Skeletal muscle satellite cell (primary cell): ENCODE measurements at regions not wholly inside any gene's neighbourhood (a gene's known extent, or its start where the extent isn't known, plus 50 kb on each side); places are given as distances from the start of the nearest gene placed in this dataset.
"Not testable (repeated sequence)": the region's sequence is repeated elsewhere in the genome, so short reads cannot be mapped to it uniquely, and the experiment has no call there.

Experiments used
- H3K27me3 ChIP-seq: 2 replicates; pipeline ENCODE4 v1.7.0; 2013; ENCODE audit warnings: low read length; ENCODE audit not compliant: control insufficient read depth, insufficient read depth
- H3K36me3 ChIP-seq: 2 replicates; pipeline ENCODE4 v1.7.0; 2013; ENCODE audit warnings: mild to moderate bottlenecking, control low read depth, low read length; ENCODE audit not compliant: insufficient read depth
- H3K4me1 ChIP-seq: 2 replicates; pipeline ENCODE4 v1.7.0; 2013; ENCODE audit warnings: low read length; ENCODE audit not compliant: control insufficient read depth, insufficient read depth
- H3K4me2 ChIP-seq: 2 replicates; pipeline ENCODE4 v1.7.0; 2013; ENCODE audit warnings: mild to moderate bottlenecking, low read length
- H3K4me3 ChIP-seq: 2 replicates; pipeline ENCODE4 v1.7.0; 2013; ENCODE audit warnings: low read length
- H3K9ac ChIP-seq: 2 replicates; pipeline ENCODE4 v1.7.0; 2013; ENCODE audit warnings: mild to moderate bottlenecking, low read depth, low read length, moderate library complexity
- H3K9me3 ChIP-seq: replicated peaks from 2 replicates; pipeline ENCODE4 v1.7.0; 2013; ENCODE audit warnings: mild to moderate bottlenecking, control low read depth, low read length

- Histone ChIP-seq H3K9ac (no peak overlapping the region), H3K27me3 (no peaks in the 10 kb centered on the region), H3K4me3 (no peak overlapping the region), H3K9me3 (no peaks in the 10 kb centered on the region), H3K36me3 (no peaks in the 10 kb centered on the region), H3K4me2 (no peak overlapping the region), H3K4me1 (no peaks in the 10 kb centered on the region)
These were observed 416.6 kb downstream of the DSC3 start for GRCh38 chr18:30625961-30626360.

- Histone ChIP-seq H3K4me3 (no peak overlapping the region), H3K9me3 (no peaks in the 10 kb centered on the region), H3K4me1 (no peaks in the 10 kb centered on the region), H3K4me2 (no peak overlapping the region), H3K36me3 (no peaks in the 10 kb centered on the region), H3K9ac (no peak overlapping the region), H3K27me3 (no peaks in the 10 kb centered on the region)
These were observed 419.0 kb downstream of the DSC3 start for GRCh38 chr18:30623401-30624065.

- Histone ChIP-seq H3K36me3 (no peaks in the 10 kb centered on the region), H3K4me3 (no peak overlapping the region)
These were observed 419.9 kb downstream of the DSC3 start for GRCh38 chr18:30622635-30623034.

GRCh38 chr18:30622104-30622503, 420.4 kb downstream of the DSC3 start:
- Histone ChIP-seq H3K36me3 (no peaks in the 10 kb centered on the region), H3K4me1 (no peaks in the 10 kb centered on the region)

More at GRCh38 chr18:30622635-30623034, 419.9 kb downstream of the DSC3 start:
- Histone ChIP-seq H3K27me3 (no peaks in the 10 kb centered on the region), H3K9ac (no peak overlapping the region), H3K9me3 (no peaks in the 10 kb centered on the region), H3K4me2 (no peak overlapping the region), H3K4me1 (no peaks in the 10 kb centered on the region)

GRCh38 chr18:30618567-30618966, 424.0 kb downstream of the DSC3 start:
- Histone ChIP-seq H3K4me3 (no peak overlapping the region), H3K4me2 (no peak overlapping the region), H3K9ac (no peak overlapping the region), H3K9me3 (no peaks in the 10 kb centered on the region), H3K4me1 (no peaks in the 10 kb centered on the region), H3K27me3 (no peaks in the 10 kb centered on the region), H3K36me3 (no peaks in the 10 kb centered on the region)

More at GRCh38 chr18:30622104-30622503, 420.4 kb downstream of the DSC3 start:
- H3K27me3 ChIP-seq: no peaks in the 10 kb centered on the region
- no peak overlapping the region for H3K4me3 ChIP-seq
- H3K4me2 ChIP-seq: no peak overlapping the region
- H3K9ac ChIP-seq: no peak overlapping the region
- no peaks in the 10 kb centered on the region for H3K9me3 ChIP-seq

GRCh38 chr18:30616414-30616813, 426.1 kb downstream of the DSC3 start:
- H3K27me3 ChIP-seq: no peaks in the 10 kb centered on the region
- no peaks in the 10 kb centered on the region for H3K4me1 ChIP-seq
- H3K9ac ChIP-seq: no peak overlapping the region
- no peaks in the 10 kb centered on the region for H3K36me3 ChIP-seq
- H3K4me3 ChIP-seq: no peak overlapping the region
- H3K9me3 ChIP-seq: peaks cover 3% of the 10 kb centered on the region
- H3K4me2 ChIP-seq: no peak overlapping the region

- H3K4me1 ChIP-seq: no peaks in the 10 kb centered on the region
- no peak overlapping the region for H3K9ac ChIP-seq
- H3K4me2 ChIP-seq: no peak overlapping the region
- no peaks in the 10 kb centered on the region for H3K36me3 ChIP-seq
- H3K27me3 ChIP-seq: no peaks in the 10 kb centered on the region
- H3K9me3 ChIP-seq: peaks cover 3% of the 10 kb centered on the region
- no peak overlapping the region for H3K4me3 ChIP-seq
These were observed 429.1 kb downstream of the DSC3 start for GRCh38 chr18:30613467-30613801.

GRCh38 chr18:30601541-30601940, 441.0 kb downstream of the DSC3 start:
- no peaks in the 10 kb centered on the region for H3K27me3 ChIP-seq
- H3K36me3 ChIP-seq: no peaks in the 10 kb centered on the region
- no peak overlapping the region for H3K4me3 ChIP-seq
- H3K4me2 ChIP-seq: no peak overlapping the region
- no peak overlapping the region for H3K9ac ChIP-seq
- H3K4me1 ChIP-seq: no peaks in the 10 kb centered on the region
- peaks cover 4% of the 10 kb centered on the region for H3K9me3 ChIP-seq

- Histone ChIP-seq H3K27me3 (no peaks in the 10 kb centered on the region), H3K9me3 (peaks cover 4% of the 10 kb centered on the region), H3K4me3 (no peak overlapping the region), H3K36me3 (no peaks in the 10 kb centered on the region), H3K4me1 (no peaks in the 10 kb centered on the region), H3K9ac (no peak overlapping the region), H3K4me2 (no peak overlapping the region)
These were observed 445.3 kb downstream of the DSC3 start for GRCh38 chr18:30597202-30597601.

- Histone ChIP-seq H3K4me3 (no peak overlapping the region), H3K4me2 (no peak overlapping the region), H3K36me3 (no peaks in the 10 kb centered on the region), H3K4me1 (no peaks in the 10 kb centered on the region), H3K27me3 (no peaks in the 10 kb centered on the region), H3K9me3 (peaks cover 4% of the 10 kb centered on the region), H3K9ac (no peak overlapping the region)
These were observed 445.9 kb downstream of the DSC3 start for GRCh38 chr18:30596635-30597034.

GRCh38 chr18:30595942-30596341, 446.6 kb downstream of the DSC3 start:
- Histone ChIP-seq H3K4me1 (no peaks in the 10 kb centered on the region), H3K27me3 (no peaks in the 10 kb centered on the region), H3K4me2 (no peak overlapping the region), H3K9me3 (peaks cover 4% of the 10 kb centered on the region), H3K9ac (no peak overlapping the region), H3K36me3 (no peaks in the 10 kb centered on the region), H3K4me3 (no peak overlapping the region)

GRCh38 chr18:30594911-30595310, 447.6 kb downstream of the DSC3 start:
- not testable (repeated sequence) for H3K4me1 ChIP-seq, H3K27me3 ChIP-seq, H3K9ac ChIP-seq, H3K9me3 ChIP-seq, H3K4me2 ChIP-seq, H3K36me3 ChIP-seq, H3K4me3 ChIP-seq
